HL-60 (cell line): ENCODE measurements at regions not wholly inside any gene's neighbourhood (a gene's known extent, or its start where the extent isn't known, plus 50 kb on each side); places are given as distances from the start of the nearest gene placed in this dataset.

ENCODE experiments used
- CTCF ChIP-seq: IDR thresholded peaks from one replicate; pipeline ENCODE4 v1.5.1; 2011; ENCODE audit warnings: low read length, control low read depth, inconsistent platforms; ENCODE audit not compliant: insufficient read depth
- GABPA ChIP-seq: IDR thresholded peaks from 2 replicates; pipeline ENCODE4 v1.6.1; 2012; ENCODE audit warnings: low read depth
- POLR2AphosphoS5 ChIP-seq: IDR thresholded peaks from 2 replicates; pipeline ENCODE4 v1.6.1; 2012; ENCODE audit warnings: low read depth

- no peak for TF ChIP-seq POLR2AphosphoS5
- no peak for TF ChIP-seq CTCF
- no peak for TF ChIP-seq GABPA
Observed at GRCh38 chr6:33955566-33955965, 151.8 kb upstream of the MLN start.
